Vagina (tissue), 2 donors: ENCODE measurements at regions not wholly inside any gene's neighbourhood (a gene's known extent, or its start where the extent isn't known, plus 50 kb on each side); places are given as distances from the start of the nearest gene placed in this dataset.

ENCODE experiments used
- POLR2A ChIP-seq, 2 donors: fragments of 450-650 bp; IDR thresholded peaks; one replicate each; pipeline ENCODE4 v1.6.1; 2017; ENCODE audit warnings: antibody characterized with exemption in 2 of 2, mild to moderate bottlenecking in 2 of 2, moderate library complexity in 2 of 2
- TF ChIP-seq, protein P1 (sequence below), 3 experiments: fragments of 450-650 bp in 2 of 3; fragments of 200-600 bp in 1 of 3; sonication (generic) in 1 of 3; IDR thresholded peaks; one replicate each; pipeline ENCODE4 v1.5.1; 2017 to 2019; ENCODE audit warnings: antibody characterized with exemption in 3 of 3, mild to moderate bottlenecking in 2 of 3, moderate library complexity in 2 of 3

DNA sequence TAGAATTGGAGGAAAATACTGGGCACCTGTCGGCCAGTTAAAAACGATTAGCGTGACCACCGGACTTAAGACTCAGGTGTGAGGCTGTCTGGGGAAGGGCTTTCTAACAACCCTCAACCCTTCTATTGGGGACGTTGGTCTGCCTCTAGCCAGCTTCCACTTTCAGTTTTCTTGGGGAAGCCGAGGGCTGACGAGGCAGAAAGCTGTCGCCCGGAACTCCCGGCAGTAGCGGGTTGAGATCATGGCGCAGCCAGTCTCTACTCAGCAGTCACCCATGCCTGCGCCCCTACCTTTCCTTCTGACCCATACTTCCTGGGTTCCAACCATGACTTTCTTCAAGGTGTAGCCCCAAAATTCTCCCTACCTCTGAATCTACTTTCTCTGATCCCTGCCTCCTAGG, 1424.1 kb downstream of the SLITRK1 start:
- TF ChIP-seq POLR2A (IDR thresholded peaks at IDR 0.05), result no peak
- TF ChIP-seq, protein P1, sequence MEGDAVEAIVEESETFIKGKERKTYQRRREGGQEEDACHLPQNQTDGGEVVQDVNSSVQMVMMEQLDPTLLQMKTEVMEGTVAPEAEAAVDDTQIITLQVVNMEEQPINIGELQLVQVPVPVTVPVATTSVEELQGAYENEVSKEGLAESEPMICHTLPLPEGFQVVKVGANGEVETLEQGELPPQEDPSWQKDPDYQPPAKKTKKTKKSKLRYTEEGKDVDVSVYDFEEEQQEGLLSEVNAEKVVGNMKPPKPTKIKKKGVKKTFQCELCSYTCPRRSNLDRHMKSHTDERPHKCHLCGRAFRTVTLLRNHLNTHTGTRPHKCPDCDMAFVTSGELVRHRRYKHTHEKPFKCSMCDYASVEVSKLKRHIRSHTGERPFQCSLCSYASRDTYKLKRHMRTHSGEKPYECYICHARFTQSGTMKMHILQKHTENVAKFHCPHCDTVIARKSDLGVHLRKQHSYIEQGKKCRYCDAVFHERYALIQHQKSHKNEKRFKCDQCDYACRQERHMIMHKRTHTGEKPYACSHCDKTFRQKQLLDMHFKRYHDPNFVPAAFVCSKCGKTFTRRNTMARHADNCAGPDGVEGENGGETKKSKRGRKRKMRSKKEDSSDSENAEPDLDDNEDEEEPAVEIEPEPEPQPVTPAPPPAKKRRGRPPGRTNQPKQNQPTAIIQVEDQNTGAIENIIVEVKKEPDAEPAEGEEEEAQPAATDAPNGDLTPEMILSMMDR (IDR thresholded peaks at IDR 0.05), result no peak
